A549 (cell line): ENCODE measurements at regions not wholly inside any gene's neighbourhood (a gene's known extent, or its start where the extent isn't known, plus 50 kb on each side); places are given as distances from the start of the nearest gene placed in this dataset.

Experiments
- ATAC-seq, 2 experiments: fragments of 200-7000 bp in 1 of 2; fragments of >200 bp in 1 of 2; cut with Nextera tagmentation in 1 of 2; cut with Tn5 transposase in 1 of 2; 3 replicates each; pipeline versions ENCODE4 v1.8.0 to v1.9.1; 2018 to 2020; ENCODE audit warnings: mild to moderate bottlenecking in 1 of 2, moderate library complexity in 1 of 2
- CTCF ChIA-PET: fragments of 300-600 bp; sonication (Branson Sonifier 250); formaldehyde crosslinking; extraction: SDS; loops from one replicate; lab custom pipeline; 2021; ENCODE audit warnings: antibody characterized with exemption, inconsistent platforms; lab: Yijun Ruan, JAX
- POLR2A ChIA-PET: fragments of 350-600 bp; formaldehyde crosslinking; extraction: SDS; loops from one replicate; lab custom pipeline; 2021; ENCODE audit warnings: antibody characterized with exemption, inconsistent platforms; lab: Yijun Ruan, JAX
- DNase-seq, 2 experiments: peaks; one replicate each; pipeline versions ENCODE4 v3.0.0 to v3.0.0-alpha.2; 2011 to 2016; ENCODE audit warnings: low read depth in 1 of 2, low spot score in 1 of 2
- FAIRE-seq: peaks from 2 replicates; lab custom pipeline; 2011; peaks lifted over from hg19 to GRCh38; lab: Jason Lieb, UNC
- H3K27ac ChIP-seq, 2 experiments: fragments of >200 bp; sonication (Bioruptor Twin); formaldehyde crosslinking; 3 replicates each; pipeline ENCODE4 v1.5.1; 2016 to 2017
- H3K4me1 ChIP-seq: fragments of >200 bp; sonication (Bioruptor Twin); formaldehyde crosslinking; 3 replicates; pipeline ENCODE4 v1.6.1; 2016
- H3K4me2 ChIP-seq: fragments of >200 bp; sonication (Bioruptor Twin); formaldehyde crosslinking; 3 replicates; pipeline ENCODE4 v1.6.1; 2016
- H3K4me3 ChIP-seq: fragments of >200 bp; sonication (Bioruptor Twin); formaldehyde crosslinking; 3 replicates; pipeline ENCODE4 v1.5.1; 2016
- H3K9me3 ChIP-seq: fragments of >200 bp; sonication (Bioruptor Twin); formaldehyde crosslinking; 3 replicates; pipeline ENCODE4 v1.6.1; 2016
- CBX2 ChIP-seq: fragments of 200-600 bp; sonication (generic); IDR thresholded peaks from 2 replicates; pipeline ENCODE4 v1.6.1; 2016; ENCODE audit warnings: low read depth, mild to moderate bottlenecking, borderline replicate concordance
- CBX8 ChIP-seq: fragments of 200-600 bp; sonication (generic); IDR thresholded peaks from 2 replicates; pipeline ENCODE4 v1.6.1; 2016
- CEBPB ChIP-seq, 2 experiments: fragments of >200 bp in 1 of 2; sonication (Bioruptor Twin) in 1 of 2; formaldehyde crosslinking in 1 of 2; IDR thresholded peaks; 2 replicates each; pipeline ENCODE4 v1.6.1; 2012 to 2016
- EHMT2 ChIP-seq: fragments of 200-600 bp; sonication (generic); IDR thresholded peaks from 2 replicates; pipeline ENCODE4 v1.6.1; 2016; ENCODE audit warnings: antibody characterized with exemption, low read depth, mild to moderate bottlenecking, moderate library complexity
- FOSB ChIP-seq: fragments of 250-450 bp; sonication (Bioruptor Pico); IDR thresholded peaks from 2 replicates; pipeline ENCODE4 v1.5.0; 2020; ENCODE audit warnings: mild to moderate bottlenecking, moderate library complexity
- GATA3 ChIP-seq: IDR thresholded peaks from 2 replicates; pipeline ENCODE4 v1.6.1; 2012; ENCODE audit warnings: borderline replicate concordance
- HDAC2 ChIP-seq: fragments of 200-600 bp; sonication (generic); IDR thresholded peaks from 2 replicates; pipeline ENCODE4 v1.6.1; 2016
- HOXB13 ChIP-seq: fragments of 250-450 bp; sonication (Bioruptor Pico); IDR thresholded peaks from 2 replicates; pipeline ENCODE4 v1.5.0; 2020; ENCODE audit warnings: low read depth, mild to moderate bottlenecking, moderate library complexity
- HOXB5 ChIP-seq: fragments of 250-450 bp; sonication (Bioruptor Pico); IDR thresholded peaks from 2 replicates; pipeline ENCODE4 v1.5.0; 2020; ENCODE audit warnings: mild to moderate bottlenecking, moderate library complexity
- JUNB ChIP-seq: fragments of >200 bp; sonication (Bioruptor Twin); formaldehyde crosslinking; IDR thresholded peaks from 2 replicates; pipeline ENCODE4 v1.6.1; 2016
- KDM5A ChIP-seq: fragments of 200-600 bp; sonication (generic); IDR thresholded peaks from 2 replicates; pipeline ENCODE4 v1.6.1; 2016; ENCODE audit warnings: antibody characterized with exemption, mild to moderate bottlenecking
- MAFK ChIP-seq: fragments of 450-650 bp; IDR thresholded peaks from 2 replicates; pipeline ENCODE4 v1.6.1; 2014; ENCODE audit not compliant: partially characterized antibody
- NPAS2 ChIP-seq: fragments of 250-450 bp; sonication (Bioruptor Pico); IDR thresholded peaks from 2 replicates; pipeline ENCODE4 v1.8.0; 2022; ENCODE audit warnings: mild to moderate bottlenecking, moderate library complexity, borderline replicate concordance
- NR3C1 ChIP-seq: fragments of >200 bp; sonication (Bioruptor Twin); formaldehyde crosslinking; IDR thresholded peaks from 3 replicates; pipeline ENCODE4 v1.6.1; 2017
- POLR2AphosphoS2 ChIP-seq: conservative IDR thresholded peaks from 2 replicates; pipeline ENCODE4 v1.6.1; 2012; ENCODE audit warnings: low read length, improper control_type of control experiment, inconsistent platforms
- RCOR1 ChIP-seq: fragments of 150-350 bp; IDR thresholded peaks from 2 replicates; pipeline ENCODE4 v1.6.1; 2014; ENCODE audit warnings: antibody characterized with exemption, low read length, low read depth
- RFX5 ChIP-seq: fragments of 450-650 bp; IDR thresholded peaks from 2 replicates; pipeline ENCODE4 v1.7.1; 2014; ENCODE audit warnings: antibody characterized with exemption, mild to moderate bottlenecking, moderate library complexity
- RNF2 ChIP-seq: fragments of 200-600 bp; sonication (generic); IDR thresholded peaks from 2 replicates; pipeline ENCODE4 v1.6.1; 2016; ENCODE audit warnings: low read depth, mild to moderate bottlenecking, antibody characterized with exemption, moderate library complexity, borderline replicate concordance
- SREBF2 ChIP-seq: fragments of 450-650 bp; IDR thresholded peaks from 2 replicates; pipeline ENCODE4 v1.6.1; 2014; ENCODE audit warnings: mild to moderate bottlenecking, moderate library complexity
- WGBS: methylation state at CpG from one replicate; pipeline ENCODE4 v1.1.6; 2017; ENCODE audit errors: missing lambda C conversion rate; 5-methylcytosine and 5-hydroxymethylcytosine counted together
- TF ChIP-seq, protein P1 (sequence below): IDR thresholded peaks from 2 replicates; pipeline ENCODE4 v1.6.1; 2012; ENCODE audit warnings: low read depth, borderline replicate concordance
- TF ChIP-seq, protein P2 (sequence below): fragments of 200-600 bp; sonication (generic); IDR thresholded peaks from 2 replicates; pipeline ENCODE4 v1.6.1; 2016; ENCODE audit warnings: antibody characterized with exemption, mild to moderate bottlenecking, moderate library complexity
- TF ChIP-seq, protein P3 (sequence below): fragments of >200 bp; sonication (Bioruptor Twin); formaldehyde crosslinking; IDR thresholded peaks from 3 replicates; pipeline ENCODE4 v1.5.1; 2016

DNA sequence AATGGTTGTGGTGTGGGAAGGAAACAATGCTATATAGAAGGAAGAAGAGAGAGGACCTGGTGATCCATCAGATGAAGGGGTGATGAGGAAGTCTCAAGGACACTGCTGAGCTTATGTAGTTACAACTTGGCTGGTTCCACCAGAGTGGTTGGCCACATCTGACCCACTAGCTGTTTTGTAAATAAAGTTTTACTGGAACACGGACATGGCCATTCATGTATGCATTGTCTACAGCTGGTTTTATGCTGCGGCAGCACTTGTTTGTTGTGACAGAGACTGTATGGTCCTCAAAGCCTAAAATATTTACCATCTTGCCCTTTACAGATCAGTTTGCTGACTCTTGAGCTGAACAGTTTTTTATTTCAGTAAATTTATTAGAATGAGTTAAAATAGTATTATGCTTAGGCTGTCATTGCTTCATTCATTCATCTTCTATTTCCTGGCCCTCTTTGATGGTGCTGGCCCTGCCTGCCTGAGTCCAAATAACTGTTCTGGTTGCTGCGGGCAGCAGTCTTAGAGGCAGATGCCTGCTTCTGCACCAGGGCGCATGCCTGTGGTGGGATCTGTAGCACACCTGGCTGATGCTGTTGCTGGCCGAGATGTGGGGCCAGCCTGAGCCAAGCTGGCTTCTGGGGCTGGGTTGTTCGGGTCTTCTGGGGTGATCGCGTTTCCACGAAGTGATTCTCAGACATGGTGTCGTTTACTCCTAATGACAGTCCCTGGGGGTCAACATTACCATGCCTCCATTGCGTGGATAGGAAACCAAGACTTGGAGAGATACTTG is 61.4 kb upstream of the WNT4 start (continued):
- no peak for TF ChIP-seq RCOR1
- TF ChIP-seq HOXB13 (CRISPR knock-in tag), result no peak
- no peak for TF ChIP-seq POLR2AphosphoS2
- no peak for TF ChIP-seq EHMT2
- TF ChIP-seq MAFK, result no peak
- TF ChIP-seq FOSB (CRISPR knock-in tag), result no peak
- no peak for TF ChIP-seq SREBF2
- no peak for TF ChIP-seq NR3C1

DNA sequence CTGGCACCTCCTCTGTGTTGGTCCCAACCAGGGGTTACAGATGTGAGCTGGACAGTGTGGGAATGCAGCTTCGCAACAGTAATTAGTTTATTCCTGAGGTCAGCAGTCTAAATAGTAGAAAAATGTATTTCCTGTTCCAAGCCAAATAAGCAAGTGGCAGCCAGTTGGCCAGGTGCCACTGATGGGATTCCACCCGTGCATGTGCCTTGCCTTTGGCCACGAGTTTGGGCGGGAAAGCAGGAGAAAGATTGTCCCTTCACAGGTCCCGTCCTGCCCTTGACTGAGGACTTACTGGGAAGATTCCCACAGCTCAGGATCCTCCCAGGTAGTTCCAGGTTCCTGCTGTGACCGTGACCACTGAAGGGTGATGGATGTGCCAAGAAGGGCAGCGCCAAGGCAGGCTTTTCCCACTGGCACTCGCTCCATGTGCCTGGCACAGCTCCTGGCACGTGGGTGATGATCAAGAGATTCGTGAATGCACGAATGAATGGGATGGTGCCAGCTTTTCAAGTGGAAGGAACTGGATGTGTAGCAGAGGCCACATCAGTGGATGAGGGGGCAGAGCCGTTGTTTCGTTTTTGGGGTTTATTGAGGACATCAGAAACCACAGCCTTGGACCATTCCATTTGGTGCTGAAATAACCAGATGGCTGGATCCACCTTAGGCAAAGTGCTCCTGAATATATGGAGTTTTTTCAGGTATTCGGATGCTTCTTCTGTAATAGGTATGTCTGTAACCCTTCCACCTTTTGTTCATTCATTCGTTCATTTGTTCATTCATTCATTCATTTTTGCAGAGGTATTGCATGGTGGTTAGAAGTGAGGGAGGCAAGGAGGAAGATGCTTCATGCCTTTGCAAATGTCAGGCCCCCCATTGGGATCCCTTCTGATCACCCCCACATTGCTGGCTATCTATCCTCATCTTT is 62.4 kb upstream of the WNT4 start:
- Histone ChIP-seq H3K4me3 (no peak overlapping the region), H3K4me1 (no peaks in the 10 kb centered on the region), H3K4me2 (no peak overlapping the region), H3K9me3 (no peaks in the 10 kb centered on the region), H3K27ac (no peak overlapping the region)
- TF ChIP-seq, protein P1, sequence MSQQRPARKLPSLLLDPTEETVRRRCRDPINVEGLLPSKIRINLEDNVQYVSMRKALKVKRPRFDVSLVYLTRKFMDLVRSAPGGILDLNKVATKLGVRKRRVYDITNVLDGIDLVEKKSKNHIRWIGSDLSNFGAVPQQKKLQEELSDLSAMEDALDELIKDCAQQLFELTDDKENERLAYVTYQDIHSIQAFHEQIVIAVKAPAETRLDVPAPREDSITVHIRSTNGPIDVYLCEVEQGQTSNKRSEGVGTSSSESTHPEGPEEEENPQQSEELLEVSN, result peak; percentile 59; the same call in 1 of the 2 replicates
- TF ChIP-seq KDM5A (no peak), CBX8 (peak; percentile 58; the same call in 1 of the 2 replicates), CEBPB (IDR thresholded peaks at IDR 0.05) (no peak), RNF2 (peak; percentile 74; the same call in 1 of the 2 replicates)
- TF ChIP-seq, protein P2, sequence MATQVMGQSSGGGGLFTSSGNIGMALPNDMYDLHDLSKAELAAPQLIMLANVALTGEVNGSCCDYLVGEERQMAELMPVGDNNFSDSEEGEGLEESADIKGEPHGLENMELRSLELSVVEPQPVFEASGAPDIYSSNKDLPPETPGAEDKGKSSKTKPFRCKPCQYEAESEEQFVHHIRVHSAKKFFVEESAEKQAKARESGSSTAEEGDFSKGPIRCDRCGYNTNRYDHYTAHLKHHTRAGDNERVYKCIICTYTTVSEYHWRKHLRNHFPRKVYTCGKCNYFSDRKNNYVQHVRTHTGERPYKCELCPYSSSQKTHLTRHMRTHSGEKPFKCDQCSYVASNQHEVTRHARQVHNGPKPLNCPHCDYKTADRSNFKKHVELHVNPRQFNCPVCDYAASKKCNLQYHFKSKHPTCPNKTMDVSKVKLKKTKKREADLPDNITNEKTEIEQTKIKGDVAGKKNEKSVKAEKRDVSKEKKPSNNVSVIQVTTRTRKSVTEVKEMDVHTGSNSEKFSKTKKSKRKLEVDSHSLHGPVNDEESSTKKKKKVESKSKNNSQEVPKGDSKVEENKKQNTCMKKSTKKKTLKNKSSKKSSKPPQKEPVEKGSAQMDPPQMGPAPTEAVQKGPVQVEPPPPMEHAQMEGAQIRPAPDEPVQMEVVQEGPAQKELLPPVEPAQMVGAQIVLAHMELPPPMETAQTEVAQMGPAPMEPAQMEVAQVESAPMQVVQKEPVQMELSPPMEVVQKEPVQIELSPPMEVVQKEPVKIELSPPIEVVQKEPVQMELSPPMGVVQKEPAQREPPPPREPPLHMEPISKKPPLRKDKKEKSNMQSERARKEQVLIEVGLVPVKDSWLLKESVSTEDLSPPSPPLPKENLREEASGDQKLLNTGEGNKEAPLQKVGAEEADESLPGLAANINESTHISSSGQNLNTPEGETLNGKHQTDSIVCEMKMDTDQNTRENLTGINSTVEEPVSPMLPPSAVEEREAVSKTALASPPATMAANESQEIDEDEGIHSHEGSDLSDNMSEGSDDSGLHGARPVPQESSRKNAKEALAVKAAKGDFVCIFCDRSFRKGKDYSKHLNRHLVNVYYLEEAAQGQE, result no peak
- peak in 1 of 2 experiments; percentile 34; a peak in 1 of 6 replicates for ATAC-seq
- ChIA-PET CTCF (interaction anchor here (1.1 to 1.9 kb wide), 3 partner anchors 11 to 211 kb away, joined by 5 to 6 read pairs (median 6); no protein-coding TSS in a partner anchor), POLR2A (no interaction called here)
- FAIRE-seq, result no peak
- DNase-seq, result peak in 1 of 2 experiments; percentile 10
- WGBS, result 30% methylated on average over 14 of the region's 15 CpGs

DNA sequence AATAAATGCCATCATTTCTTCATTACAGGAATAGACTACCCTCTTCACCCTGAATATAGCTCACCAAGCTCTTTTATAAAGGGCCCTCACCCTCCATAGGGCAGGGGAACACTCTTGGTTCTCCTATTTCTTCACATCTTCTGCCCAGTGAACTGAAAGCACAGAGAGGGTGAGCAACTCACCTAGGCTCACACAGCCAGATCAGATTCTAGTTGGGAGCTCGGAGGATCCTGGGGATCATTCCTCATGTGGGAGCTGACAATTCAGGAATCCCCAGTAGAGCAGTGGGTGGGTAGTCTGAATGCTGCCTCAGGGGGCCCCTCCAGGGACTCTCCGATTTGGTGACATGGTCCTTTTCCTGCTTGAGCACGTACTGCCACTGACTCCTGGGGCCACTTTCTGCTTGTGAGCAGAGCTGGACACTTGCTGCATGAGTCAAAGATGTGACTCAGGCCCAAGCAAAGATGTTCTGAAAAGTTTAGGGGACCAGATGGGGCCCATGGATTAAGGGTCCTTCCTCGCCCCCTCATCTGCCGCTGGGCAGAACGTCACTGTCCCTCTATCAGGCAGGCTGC is 63.7 kb upstream of the WNT4 start:
- no peak for FAIRE-seq
- CTCF ChIA-PET, result interaction anchor here (1.1 kb wide), 1 partner anchor 210 kb away, joined by 5 read pairs; no protein-coding TSS in a partner anchor

More for the DNA sequence above, 63.7 kb upstream of the WNT4 start:
- DNase-seq (no peak), ATAC-seq (no peak)
- Histone ChIP-seq H3K9me3 (no peaks in the 10 kb centered on the region), H3K27ac (no peak overlapping the region), H3K4me2 (no peak overlapping the region), H3K4me1 (no peaks in the 10 kb centered on the region), H3K4me3 (no peak overlapping the region)
- POLR2A ChIA-PET, result no interaction called here
- TF ChIP-seq CBX8, result no peak
- TF ChIP-seq, protein P2, result no peak
- TF ChIP-seq JUNB, result no peak
- TF ChIP-seq HDAC2, result no peak
- TF ChIP-seq NPAS2 (CRISPR knock-in tag), result no peak
- TF ChIP-seq GATA3, result no peak
- no peak for TF ChIP-seq CBX2
- TF ChIP-seq, protein P3, sequence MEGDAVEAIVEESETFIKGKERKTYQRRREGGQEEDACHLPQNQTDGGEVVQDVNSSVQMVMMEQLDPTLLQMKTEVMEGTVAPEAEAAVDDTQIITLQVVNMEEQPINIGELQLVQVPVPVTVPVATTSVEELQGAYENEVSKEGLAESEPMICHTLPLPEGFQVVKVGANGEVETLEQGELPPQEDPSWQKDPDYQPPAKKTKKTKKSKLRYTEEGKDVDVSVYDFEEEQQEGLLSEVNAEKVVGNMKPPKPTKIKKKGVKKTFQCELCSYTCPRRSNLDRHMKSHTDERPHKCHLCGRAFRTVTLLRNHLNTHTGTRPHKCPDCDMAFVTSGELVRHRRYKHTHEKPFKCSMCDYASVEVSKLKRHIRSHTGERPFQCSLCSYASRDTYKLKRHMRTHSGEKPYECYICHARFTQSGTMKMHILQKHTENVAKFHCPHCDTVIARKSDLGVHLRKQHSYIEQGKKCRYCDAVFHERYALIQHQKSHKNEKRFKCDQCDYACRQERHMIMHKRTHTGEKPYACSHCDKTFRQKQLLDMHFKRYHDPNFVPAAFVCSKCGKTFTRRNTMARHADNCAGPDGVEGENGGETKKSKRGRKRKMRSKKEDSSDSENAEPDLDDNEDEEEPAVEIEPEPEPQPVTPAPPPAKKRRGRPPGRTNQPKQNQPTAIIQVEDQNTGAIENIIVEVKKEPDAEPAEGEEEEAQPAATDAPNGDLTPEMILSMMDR, result no peak
- no peak for TF ChIP-seq RFX5
- no peak for TF ChIP-seq HOXB5 (CRISPR knock-in tag)
- TF ChIP-seq, all 56 proteins: peak for 0
- 87% methylated on average over 3 of the region's 6 CpGs for WGBS
